ENCODE measurements at regions not wholly inside any gene's neighbourhood (a gene's known extent, or its start where the extent isn't known, plus 50 kb on each side); places are given as distances from the start of the nearest gene placed in this dataset.

- H3K27ac ChIP-seq: no peak overlapping the region
- DNase-seq (ENCODE audit: low read depth, low spot score): no peak
Observed at GRCh38 chr12:41903014-41903708, 241.5 kb downstream of the GXYLT1 start.

DNA sequence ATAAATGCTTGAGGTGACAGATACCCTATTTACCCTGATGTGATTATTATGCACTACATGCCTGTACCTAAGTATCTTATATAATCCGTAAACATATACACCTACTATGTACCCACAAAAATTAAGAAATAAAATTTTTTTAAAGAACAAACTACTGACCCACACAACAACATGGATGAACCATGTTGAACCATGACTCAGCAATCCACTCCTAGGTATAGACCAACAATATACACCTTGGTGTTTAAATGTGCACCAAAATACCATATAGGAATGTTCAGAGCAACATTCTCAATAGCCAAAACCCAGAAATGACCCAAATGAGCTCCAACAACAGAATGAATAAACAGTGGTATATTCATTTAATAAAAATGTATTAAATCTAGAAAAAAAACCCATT is 245.1 kb downstream of the GXYLT1 start:
- H3K27ac ChIP-seq: no peak overlapping the region
- DNase-seq (ENCODE audit: low read depth, low spot score): no peak

GRCh38 chr12:41897593-41897992 is 247.1 kb downstream of the GXYLT1 start:
- no peak for DNase-seq (ENCODE audit: low read depth, low spot score)
- H3K27ac ChIP-seq: no peak overlapping the region

DNA sequence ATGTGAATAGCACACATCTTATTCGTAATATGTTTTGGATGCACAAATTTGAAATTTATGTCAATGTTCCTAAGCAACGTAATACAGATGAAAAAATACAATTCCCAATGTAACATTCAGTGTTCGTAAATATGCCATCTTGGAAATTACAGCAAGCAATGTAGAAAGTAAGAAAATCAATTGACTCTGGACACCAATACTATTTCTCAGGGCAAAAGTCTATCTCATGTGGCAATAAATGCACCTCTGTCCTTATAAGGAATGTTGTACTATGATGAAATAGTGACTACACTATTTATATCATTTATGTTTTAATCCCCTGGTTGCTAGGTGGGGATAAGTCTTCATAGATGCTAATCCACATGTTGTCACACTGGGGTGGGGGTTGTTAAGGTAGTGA is 251.2 kb downstream of the GXYLT1 start:
- H3K27ac ChIP-seq: no peak overlapping the region
- no peak for DNase-seq (ENCODE audit: low read depth, low spot score)

DNA sequence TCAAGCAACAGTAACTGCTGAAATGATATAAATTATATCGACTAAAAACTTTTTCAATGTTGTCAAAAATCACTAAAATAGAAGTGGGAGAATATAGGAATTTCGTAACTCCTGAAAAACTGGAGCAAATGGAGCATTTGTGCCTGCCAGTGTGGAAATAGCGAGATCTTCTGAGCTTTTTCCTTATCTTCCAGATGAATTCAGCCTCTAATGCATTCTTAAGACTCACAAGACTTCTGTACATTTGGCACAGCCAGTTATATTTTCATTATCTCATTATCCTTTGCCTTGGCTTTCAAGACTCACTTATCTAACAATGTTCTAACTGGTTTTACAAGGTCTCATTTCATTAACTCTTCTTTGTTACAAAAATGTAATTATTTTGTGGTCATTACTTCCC is 252.4 kb downstream of the GXYLT1 start:
- H3K27ac ChIP-seq: no peak overlapping the region

DNA sequence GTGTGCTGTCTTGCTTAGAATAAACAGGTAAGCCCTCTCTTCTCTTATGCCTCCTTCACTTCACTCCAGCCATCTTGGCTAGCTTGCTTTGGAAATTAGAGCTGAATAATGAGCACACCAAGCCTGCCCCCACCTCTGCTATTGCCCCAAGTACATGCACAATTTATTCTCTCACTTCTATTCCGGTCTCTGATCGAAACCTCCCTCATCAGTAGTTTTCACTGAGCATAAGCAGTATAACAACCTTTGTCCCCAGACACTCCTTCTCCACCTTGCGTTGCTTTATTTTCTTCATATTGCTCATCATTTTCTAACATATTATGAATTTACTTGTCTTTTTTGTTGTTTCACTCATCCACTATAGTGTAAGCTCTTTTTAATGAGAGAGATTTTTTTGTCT is 253.4 kb downstream of the GXYLT1 start:
- no peak for DNase-seq (ENCODE audit: low read depth, low spot score)
- no peak overlapping the region for H3K27ac ChIP-seq

More for the DNA sequence above, 252.4 kb downstream of the GXYLT1 start:
- no peak for DNase-seq (ENCODE audit: low read depth, low spot score)

DNA sequence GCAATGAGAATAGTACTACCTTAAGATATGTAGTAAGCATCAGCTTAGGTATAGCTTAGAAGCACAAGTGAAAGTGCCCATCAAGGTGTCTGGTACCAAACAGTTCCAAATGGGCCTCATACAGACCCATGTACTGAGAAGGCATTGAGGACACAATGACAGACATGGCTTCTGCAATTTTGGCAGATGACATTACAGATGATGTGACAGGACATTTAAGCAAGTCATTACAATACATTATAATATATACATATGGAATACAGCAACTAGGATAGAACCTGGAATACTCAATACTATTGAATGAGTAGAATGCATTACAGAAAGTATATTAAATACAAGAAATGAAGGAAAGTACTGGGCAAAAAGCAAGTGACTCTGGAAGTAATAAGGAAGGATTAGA is 256.4 kb downstream of the GXYLT1 start:
- H3K27ac ChIP-seq: no peak overlapping the region
- no peak for DNase-seq (ENCODE audit: low read depth, low spot score)

DNA sequence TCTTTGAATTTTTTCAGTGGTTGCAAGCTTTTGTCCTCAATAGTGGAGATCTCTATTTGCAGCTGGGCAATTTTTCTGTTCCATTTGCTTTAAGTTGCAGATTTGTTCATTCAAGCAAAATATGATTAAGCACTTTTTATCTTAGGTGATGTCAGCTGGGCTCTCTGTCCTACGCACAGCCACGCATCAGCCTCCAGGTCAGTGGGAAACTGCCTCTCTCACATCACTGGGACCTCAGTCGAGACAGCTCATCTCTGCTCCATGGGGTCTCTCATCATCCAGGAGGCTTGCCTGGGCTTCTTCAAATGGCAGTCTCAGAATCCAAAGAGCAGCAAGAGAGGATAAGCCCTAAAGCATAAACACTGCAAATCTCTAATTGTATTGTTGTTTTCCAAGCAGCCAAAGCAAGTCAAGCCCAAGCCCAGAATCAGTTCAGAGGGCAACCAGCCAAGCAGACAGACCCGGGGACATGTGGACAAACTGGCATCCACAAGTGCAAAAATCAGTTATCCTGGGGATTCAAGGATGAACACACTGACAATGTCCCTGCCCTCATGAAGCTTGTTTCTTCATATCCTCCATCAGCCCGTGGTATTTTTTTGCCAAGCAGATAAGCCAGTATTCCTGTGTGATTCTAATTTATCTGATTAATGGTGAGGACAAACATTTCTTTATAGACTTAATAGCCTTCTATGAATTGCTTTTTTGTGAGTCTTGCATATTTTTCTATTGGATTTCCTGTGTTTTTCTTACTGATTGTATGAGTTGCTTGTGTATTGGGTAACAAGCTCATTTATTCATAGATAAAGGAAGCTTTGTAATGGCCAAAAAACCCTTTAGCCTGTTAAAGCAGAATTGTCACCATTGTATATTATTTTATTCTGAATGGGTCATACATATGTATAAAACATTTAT is 262.5 kb downstream of the GXYLT1 start:
- no peak overlapping the region for H3K27ac ChIP-seq
- no peak for DNase-seq (ENCODE audit: low read depth, low spot score)

- H3K27ac ChIP-seq: no peak overlapping the region
- no peak for DNase-seq (ENCODE audit: low read depth, low spot score)
Observed at GRCh38 chr12:41869432-41869831, 275.2 kb downstream of the GXYLT1 start.

GRCh38 chr12:41866878-41867430 is 277.7 kb downstream of the GXYLT1 start:
- no peak overlapping the region for H3K27ac ChIP-seq
- DNase-seq (ENCODE audit: low read depth, low spot score): no peak

GRCh38 chr12:41856228-41856627 is 288.4 kb downstream of the GXYLT1 start:
- DNase-seq (ENCODE audit: low read depth, low spot score): no peak
- H3K27ac ChIP-seq: no peak overlapping the region

DNA sequence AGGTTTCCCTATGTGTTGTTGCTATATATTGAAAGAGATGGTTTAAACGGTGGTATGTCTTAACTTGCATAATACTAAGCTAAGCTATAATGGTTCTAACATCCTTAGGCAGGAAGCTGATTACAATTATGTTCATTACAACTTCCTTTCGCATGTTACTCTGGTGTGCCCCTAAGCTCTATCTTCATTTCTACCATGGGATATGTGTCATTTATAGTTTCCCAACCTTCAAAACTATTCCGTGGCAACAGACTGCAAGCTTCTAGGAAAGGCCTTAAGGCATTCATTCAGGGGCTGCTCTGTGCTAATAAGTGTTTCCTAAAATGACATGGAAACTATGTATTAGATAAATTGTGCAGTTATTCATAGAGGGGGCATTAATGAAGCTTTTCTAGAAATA is 294.6 kb downstream of the GXYLT1 start:
- no peak overlapping the region for H3K27ac ChIP-seq
- DNase-seq (ENCODE audit: low read depth, low spot score): no peak

DNA sequence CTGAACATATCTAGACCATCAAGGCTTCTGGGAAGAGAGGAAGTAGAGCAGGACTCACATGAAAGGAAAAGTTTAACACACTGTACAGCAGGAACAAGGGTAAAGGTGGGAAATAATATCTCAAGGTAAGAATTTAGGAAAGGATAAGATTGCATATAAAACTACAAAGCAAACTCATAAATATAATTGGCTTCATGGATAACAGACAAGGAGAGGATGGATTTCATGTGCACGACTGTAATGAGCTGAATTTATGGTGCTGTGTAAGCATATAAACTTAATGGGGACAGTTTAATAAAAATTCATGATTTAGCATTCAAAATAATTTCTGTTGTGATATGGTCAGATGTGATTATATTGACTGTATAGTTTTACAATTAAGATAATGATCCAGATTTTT is 298.0 kb downstream of the GXYLT1 start:
- no peak for DNase-seq (ENCODE audit: low read depth, low spot score)

GRCh38 chr12:41836416-41836815 is 308.3 kb downstream of the GXYLT1 start:
- no peak for DNase-seq (ENCODE audit: low read depth, low spot score)
- no peak overlapping the region for H3K27ac ChIP-seq

More for the DNA sequence above, 298.0 kb downstream of the GXYLT1 start:
- H3K27ac ChIP-seq: no peak overlapping the region

- no peak overlapping the region for H3K27ac ChIP-seq
- DNase-seq (ENCODE audit: low read depth, low spot score): no peak
Observed at GRCh38 chr12:41835556-41835955, 309.1 kb downstream of the GXYLT1 start.

- DNase-seq (ENCODE audit: low read depth, low spot score): no peak
- H3K27ac ChIP-seq: no peak overlapping the region
Observed at GRCh38 chr12:41819948-41820347, 324.7 kb downstream of the GXYLT1 start.

DNA sequence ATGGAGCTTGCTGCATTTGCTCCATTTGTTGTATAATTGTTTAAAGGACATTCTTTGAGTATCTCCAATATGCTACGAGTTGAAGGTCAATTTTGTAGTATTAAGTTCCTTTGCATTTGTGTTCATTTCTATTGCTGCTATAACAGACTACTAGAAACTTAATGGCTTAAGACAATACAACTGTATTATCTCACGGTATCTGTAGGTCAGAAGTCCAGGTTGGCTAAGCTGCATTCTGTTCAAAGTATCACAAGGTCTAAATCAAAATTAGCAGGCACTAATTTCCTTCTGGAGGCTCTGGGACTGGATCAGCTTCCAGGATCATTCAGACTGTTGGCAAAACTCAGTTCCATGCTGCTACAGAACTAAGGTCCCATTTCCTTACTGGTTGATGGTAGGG is 340.6 kb downstream of the GXYLT1 start:
- no peak for DNase-seq (ENCODE audit: low read depth, low spot score)
- H3K27ac ChIP-seq: no peak overlapping the region

- H3K27ac ChIP-seq: no peak overlapping the region
- no peak for DNase-seq (ENCODE audit: low read depth, low spot score)
Observed at GRCh38 chr12:41802803-41803202, 341.9 kb downstream of the GXYLT1 start.

DNA sequence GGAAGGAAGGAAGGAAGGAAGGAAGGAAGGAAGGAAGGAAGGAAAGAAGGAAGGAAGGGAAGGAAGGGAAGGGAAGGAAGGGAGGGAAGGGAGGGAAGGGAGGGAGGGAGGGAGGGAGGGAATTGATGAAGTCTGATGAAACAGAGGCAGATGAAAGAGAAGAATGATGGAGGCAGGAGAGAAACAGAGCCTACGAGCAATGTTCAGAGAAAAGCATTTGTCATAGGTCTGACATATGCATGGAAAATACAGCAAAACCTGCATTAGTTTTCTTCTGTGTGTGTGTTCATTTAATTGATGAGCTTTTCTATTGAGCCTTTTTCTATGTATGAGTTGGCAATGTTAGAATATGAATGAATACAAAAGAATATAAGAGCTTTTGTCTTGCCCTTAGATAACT is 343.4 kb downstream of the GXYLT1 start:
- no peak overlapping the region for H3K27ac ChIP-seq
- no peak for DNase-seq (ENCODE audit: low read depth, low spot score)

GRCh38 chr12:41799671-41800070 is 345.0 kb downstream of the GXYLT1 start:
- DNase-seq (ENCODE audit: low read depth, low spot score): no peak
- H3K27ac ChIP-seq: no peak overlapping the region

GRCh38 chr12:41795910-41796309 is 348.8 kb downstream of the GXYLT1 start:
- DNase-seq (ENCODE audit: low read depth, low spot score): no peak
- H3K27ac ChIP-seq: no peak overlapping the region
